AG09309 (cell line): ENCODE measurements at regions not wholly inside any gene's neighbourhood (a gene's known extent, or its start where the extent isn't known, plus 50 kb on each side); places are given as distances from the start of the nearest gene placed in this dataset.

Experiments used
- DNase-seq: peaks from one replicate; pipeline ENCODE4 v3.0.0-alpha.2; 2010; ENCODE audit warnings: low read depth
- H3K4me3 ChIP-seq: 2 replicates; pipeline ENCODE4 v1.5.1; 2011; ENCODE audit warnings: mild to moderate bottlenecking, low read depth, low read length, moderate library complexity; ENCODE audit not compliant: control insufficient read depth
- CTCF ChIP-seq: IDR thresholded peaks from 2 replicates; pipeline ENCODE4 v1.5.1; 2011; ENCODE audit warnings: mild to moderate bottlenecking, low read depth, low read length, inconsistent platforms; ENCODE audit not compliant: insufficient read depth, control insufficient read depth; ENCODE audit errors: missing control alignments

- no peak for DNase-seq
- H3K4me3 ChIP-seq, result no peak overlapping the region
- TF ChIP-seq CTCF, result no peak
Observed at GRCh38 chr12:24014240-24014639, 64.8 kb upstream of the SOX5 start.

- no peak for DNase-seq
- TF ChIP-seq CTCF, result no peak
- H3K4me3 ChIP-seq, result no peak overlapping the region
Observed at GRCh38 chr12:24012528-24012927, 63.1 kb upstream of the SOX5 start.

GRCh38 chr12:24011927-24012507 lies 62.5 kb upstream of the SOX5 start:
- TF ChIP-seq CTCF, result no peak
- H3K4me3 ChIP-seq, result no peak overlapping the region
- no peak for DNase-seq

- no peak for DNase-seq
- TF ChIP-seq CTCF, result no peak
Observed at GRCh38 chr12:24008166-24008565, 58.7 kb upstream of the SOX5 start.

More at GRCh38 chr12:24008166-24008565, 58.7 kb upstream of the SOX5 start:
- no peak overlapping the region for H3K4me3 ChIP-seq
